Pancreas (tissue), 10 donors: ENCODE measurements at regions not wholly inside any gene's neighbourhood (a gene's known extent, or its start where the extent isn't known, plus 50 kb on each side); places are given as distances from the start of the nearest gene placed in this dataset.
"Not testable (repeated sequence)": the region's sequence is repeated elsewhere in the genome, so short reads cannot be mapped to it uniquely, and the experiment has no call there.

Experiments
- ATAC-seq, 4 donors: fragments of 200-7000 bp; cut with Tn5 transposase; one replicate each; pipeline versions ENCODE4 v1.8.0 to v1.9.1; 2020; ENCODE audit warnings: mild to moderate bottlenecking in 4 of 4, moderate library complexity in 4 of 4
- DNase-seq, 6 donors: peaks; one replicate each; pipeline ENCODE4 v3.0.0-alpha.2; 2020
- FAIRE-seq: peaks from 2 replicates; lab custom pipeline; 2012; peaks lifted over from hg19 to GRCh38; lab: Jason Lieb, UNC
- H3K27ac ChIP-seq, 4 donors: fragments of 200-600 bp; sonication (generic); 1 replicate in 3 of 4; 2 replicates in 1 of 4; pipeline versions ENCODE4 v1.5.0 to v1.8.0; 2020
- H3K27me3 ChIP-seq, 4 donors: fragments of 200-600 bp; one replicate each; pipeline ENCODE4 v1.8.0; 2021
- H3K36me3 ChIP-seq, 3 donors: fragments of 200-600 bp; sonication (generic) in 1 of 3; one replicate each; pipeline versions ENCODE4 v1.5.0 to v1.8.0; 2020 to 2021
- H3K4me1 ChIP-seq, 3 donors: fragments of 200-600 bp; one replicate each; pipeline ENCODE4 v1.8.0; 2021
- H3K4me3 ChIP-seq, 4 donors: fragments of 200-600 bp; sonication (generic) in 2 of 4; one replicate each; pipeline versions ENCODE4 v1.5.0 to v1.8.0; 2020 to 2021
- H3K9me3 ChIP-seq, 4 donors: fragments of 200-600 bp; one replicate each; pipeline ENCODE4 v1.8.0; 2021
- WGBS, 2 donors: extraction: QIAGEN DNeasy Blood & Tissue Kit; methylation state at CpG; one replicate each; pipeline ENCODE4 v1.1.7; 2013; 5-methylcytosine and 5-hydroxymethylcytosine counted together
- intact Hi-C, 3 donors: fragments of 100-400 bp; cut with DNase I; formaldehyde crosslinking; loops; one replicate each; pipeline versions ENCODE4 v1.11.1 to v1.14.2; 2022
- TF ChIP-seq, protein P1 (sequence below), 4 donors: fragments of 200-600 bp; sonication (generic) in 3 of 4; IDR thresholded peaks; one replicate each; pipeline versions ENCODE4 v1.5.0 to v1.8.0; 2021; ENCODE audit warnings: antibody characterized with exemption in 4 of 4
- donor health status: healthy with polysubstance abuse.
- donor health status: DM: no; HTN: no; CAD: no; lungs with moderate emphysema.
- donor health status: DM: no; HTN: no; CAD: no.
- donor health status: control.
- donor health status: control.
- donor health status: Bipolar disorder and iron deficiency.
- donor health status: DM: yes; HTN: yes; CAD: no.
- donor health status: DM: no; HTN: no; CAD: no.
- donor health status: DM: no; HTN: no; CAD: no.
- donor health status: DM: yes; HTN: yes; CAD: no.

DNA sequence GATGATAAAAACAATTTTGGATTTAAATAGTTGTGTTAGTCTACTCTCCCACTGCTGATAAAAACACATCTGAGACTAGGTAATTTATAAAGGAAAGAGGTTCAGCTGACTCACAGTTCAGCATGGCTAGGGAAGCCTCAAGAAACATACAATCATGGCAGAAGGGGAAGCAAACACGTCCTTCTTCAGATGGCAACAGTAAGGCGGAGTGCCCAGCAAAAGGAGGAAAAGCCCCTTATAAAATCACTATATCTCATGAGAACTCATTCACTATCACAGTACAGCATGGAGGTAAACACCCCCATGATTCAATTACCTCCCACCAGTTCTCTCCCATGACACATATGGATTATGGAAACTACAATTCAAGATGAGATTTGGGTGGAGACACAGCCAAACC lies 632.1 kb downstream of the SLC16A7 start:
- no peaks in the 10 kb centered on the region for H3K27me3 ChIP-seq
- intact Hi-C loops: no loop called here
- no peak for ATAC-seq
- no peaks in the 10 kb centered on the region for H3K9me3 ChIP-seq
- WGBS, 2 donors: 78 to 92% methylated on average over 2 of the region's 2 CpGs
- H3K27ac ChIP-seq: no peak overlapping the region
- no peak overlapping the region for H3K4me3 ChIP-seq
- no peak for DNase-seq
- TF ChIP-seq, protein P1, sequence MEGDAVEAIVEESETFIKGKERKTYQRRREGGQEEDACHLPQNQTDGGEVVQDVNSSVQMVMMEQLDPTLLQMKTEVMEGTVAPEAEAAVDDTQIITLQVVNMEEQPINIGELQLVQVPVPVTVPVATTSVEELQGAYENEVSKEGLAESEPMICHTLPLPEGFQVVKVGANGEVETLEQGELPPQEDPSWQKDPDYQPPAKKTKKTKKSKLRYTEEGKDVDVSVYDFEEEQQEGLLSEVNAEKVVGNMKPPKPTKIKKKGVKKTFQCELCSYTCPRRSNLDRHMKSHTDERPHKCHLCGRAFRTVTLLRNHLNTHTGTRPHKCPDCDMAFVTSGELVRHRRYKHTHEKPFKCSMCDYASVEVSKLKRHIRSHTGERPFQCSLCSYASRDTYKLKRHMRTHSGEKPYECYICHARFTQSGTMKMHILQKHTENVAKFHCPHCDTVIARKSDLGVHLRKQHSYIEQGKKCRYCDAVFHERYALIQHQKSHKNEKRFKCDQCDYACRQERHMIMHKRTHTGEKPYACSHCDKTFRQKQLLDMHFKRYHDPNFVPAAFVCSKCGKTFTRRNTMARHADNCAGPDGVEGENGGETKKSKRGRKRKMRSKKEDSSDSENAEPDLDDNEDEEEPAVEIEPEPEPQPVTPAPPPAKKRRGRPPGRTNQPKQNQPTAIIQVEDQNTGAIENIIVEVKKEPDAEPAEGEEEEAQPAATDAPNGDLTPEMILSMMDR (IDR thresholded peaks at IDR 0.05): no peak
- no peaks in the 10 kb centered on the region for H3K36me3 ChIP-seq
- no peak for FAIRE-seq
- H3K4me1 ChIP-seq: no peaks in the 10 kb centered on the region

DNA sequence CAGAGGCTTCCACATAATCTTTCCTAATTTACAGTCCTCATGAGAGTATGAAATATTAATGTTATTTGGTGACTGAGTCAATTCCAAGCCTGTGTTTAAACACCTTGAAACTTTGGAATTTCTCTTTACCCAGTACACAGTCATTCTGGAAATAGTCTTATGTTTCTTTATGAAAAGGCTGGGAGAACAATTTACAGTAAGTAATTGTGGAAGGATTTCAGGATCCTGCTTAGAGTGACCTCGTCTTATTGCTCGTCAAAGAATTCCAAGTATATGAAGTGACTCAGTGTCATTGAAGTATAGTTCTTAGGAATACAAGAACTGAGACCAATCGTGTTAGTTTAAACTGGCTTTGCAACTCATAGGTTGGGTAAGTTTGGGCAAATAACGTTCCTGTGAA lies 634.2 kb downstream of the SLC16A7 start:
- intact Hi-C loops: loop anchor here in 1 of 3 donors (10.0 kb wide), 1 partner anchor 65 kb away; no protein-coding TSS in a partner anchor
- H3K27ac ChIP-seq: no peak overlapping the region
- TF ChIP-seq, protein P1 (IDR thresholded peaks at IDR 0.05): no peak
- no peak overlapping the region for H3K4me3 ChIP-seq
- no peak for FAIRE-seq
- ATAC-seq: no peak
- H3K36me3 ChIP-seq: no peaks in the 10 kb centered on the region
- H3K27me3 ChIP-seq: no peaks in the 10 kb centered on the region
- DNase-seq: no peak
- no peaks in the 10 kb centered on the region for H3K9me3 ChIP-seq
- WGBS, 2 donors: 68 to 72% methylated on average over 4 of the region's 4 CpGs
- no peaks in the 10 kb centered on the region for H3K4me1 ChIP-seq

DNA sequence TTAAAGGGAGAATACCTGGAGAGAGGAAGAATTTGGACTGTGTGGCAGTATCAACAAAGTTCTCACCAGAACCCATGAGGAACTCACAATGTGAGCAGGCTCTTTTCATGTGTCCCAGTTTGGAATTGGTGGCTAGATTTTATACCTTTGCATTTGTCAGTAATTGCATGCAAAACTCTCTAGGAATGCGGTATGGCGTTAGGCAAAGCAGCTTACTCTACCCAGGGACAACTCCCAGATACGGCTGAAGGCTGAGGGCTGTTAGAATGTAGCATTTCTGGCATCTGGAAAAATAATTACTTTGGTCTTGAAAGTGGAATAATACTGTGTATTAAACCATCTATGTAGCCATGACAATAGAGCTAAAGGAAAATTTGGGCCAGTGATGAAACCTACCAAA lies 635.5 kb downstream of the SLC16A7 start:
- FAIRE-seq: no peak
- 73 to 88% methylated on average over 3 of the region's 3 CpGs for WGBS, 2 donors
- ATAC-seq: no peak
- Histone ChIP-seq H3K4me3 (no peak overlapping the region), H3K27me3 (no peaks in the 10 kb centered on the region), H3K9me3 (no peaks in the 10 kb centered on the region), H3K27ac (no peak overlapping the region), H3K36me3 (no peaks in the 10 kb centered on the region), H3K4me1 (no peaks in the 10 kb centered on the region)
- intact Hi-C loops: loop anchor here in 1 of 3 donors (10.0 kb wide), 1 partner anchor 63 kb away; no protein-coding TSS in a partner anchor
- TF ChIP-seq, protein P1 (IDR thresholded peaks at IDR 0.05): no peak
- no peak for DNase-seq

DNA sequence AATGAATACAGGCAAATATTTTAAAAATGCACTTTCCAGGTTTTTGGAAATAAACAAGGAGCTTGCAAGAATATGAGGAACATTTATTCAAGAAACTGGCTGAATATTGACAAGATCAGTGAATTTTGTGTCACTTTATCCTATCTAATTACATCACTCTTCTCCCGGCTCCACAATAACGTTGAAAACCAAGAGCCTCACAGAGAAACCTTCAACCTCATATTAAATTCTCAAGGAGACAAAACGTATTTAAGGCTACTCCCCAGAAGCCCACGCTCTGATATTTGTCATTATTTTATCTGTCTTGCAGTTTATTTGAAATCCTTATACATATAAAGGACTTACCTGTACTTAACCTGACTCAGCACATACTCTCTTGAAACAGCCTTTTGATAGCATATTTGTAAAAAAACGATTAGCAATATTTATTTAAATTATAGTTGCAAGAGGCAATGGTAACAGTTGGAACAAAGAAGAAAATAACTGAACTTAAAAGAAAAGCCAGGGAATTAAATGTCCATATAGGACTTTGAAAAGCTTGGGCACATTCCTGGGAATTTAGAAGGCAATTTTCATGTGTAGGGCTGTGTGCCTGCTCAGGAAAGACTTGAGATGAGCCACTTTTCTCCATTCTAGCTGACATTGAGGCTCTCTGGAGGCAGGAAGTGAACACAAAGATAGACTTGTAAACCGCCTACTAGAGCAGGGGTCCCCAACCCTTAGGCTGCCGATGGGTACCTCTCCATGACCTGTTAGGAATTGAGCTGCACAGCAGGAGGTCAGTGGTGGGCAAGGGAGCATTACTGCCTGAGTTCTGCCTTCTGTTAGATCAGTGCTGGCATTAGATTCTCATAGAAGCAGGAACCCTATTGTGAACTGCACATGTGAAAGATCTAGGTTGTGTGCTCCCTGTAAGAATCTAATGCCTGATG lies 636.4 kb downstream of the SLC16A7 start:
- intact Hi-C loops: loop anchor here in 1 of 3 donors (10.0 kb wide), 1 partner anchor 63 kb away; no protein-coding TSS in a partner anchor

DNA sequence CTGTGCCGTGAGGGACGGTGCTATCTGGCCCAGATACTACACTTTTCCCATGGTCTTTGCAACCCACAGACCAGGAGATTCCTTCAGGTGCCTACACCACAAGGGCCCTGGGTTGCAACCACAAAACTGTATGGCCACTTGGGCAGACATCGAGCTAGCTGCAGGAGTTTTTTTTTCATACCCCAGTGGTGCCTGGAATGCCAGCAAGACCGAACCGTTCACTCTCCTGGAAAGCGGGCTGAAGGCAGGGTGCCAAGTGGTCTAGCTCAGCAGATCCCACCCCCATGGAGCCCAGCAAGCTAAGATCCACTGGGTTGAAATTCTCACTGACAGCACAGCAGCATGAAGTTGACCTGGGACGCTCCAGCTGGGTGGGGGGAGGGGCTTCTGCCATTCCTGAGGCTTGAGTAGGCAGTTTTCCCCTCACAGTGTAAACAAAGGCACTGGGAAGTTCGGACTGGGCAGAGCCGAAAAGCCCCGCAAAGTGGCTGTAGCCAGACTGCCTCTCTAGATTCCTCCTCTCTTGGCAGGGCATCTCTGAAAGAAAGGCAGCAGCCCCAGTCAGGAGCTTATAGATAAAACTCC lies 638.9 kb downstream of the SLC16A7 start:
- not testable (repeated sequence) for FAIRE-seq, H3K9me3 ChIP-seq, H3K27ac ChIP-seq, H3K36me3 ChIP-seq, H3K4me1 ChIP-seq, H3K27me3 ChIP-seq, H3K4me3 ChIP-seq, ATAC-seq, DNase-seq
- intact Hi-C loops: loop anchor here in 1 of 3 donors (10.0 kb wide), 1 partner anchor 60 kb away; no protein-coding TSS in a partner anchor
- WGBS, 2 donors: 83 to 84% methylated on average over 10 of the region's 10 CpGs

More for the DNA sequence above, 636.4 kb downstream of the SLC16A7 start:
- Histone ChIP-seq H3K36me3 (no peaks in the 10 kb centered on the region), H3K4me3 (no peak overlapping the region), H3K4me1 (no peaks in the 10 kb centered on the region), H3K9me3 (no peaks in the 10 kb centered on the region), H3K27me3 (no peaks in the 10 kb centered on the region), H3K27ac (no peak overlapping the region)
- TF ChIP-seq, protein P1 (IDR thresholded peaks at IDR 0.05): no peak
- WGBS, 2 donors: 67 to 76% methylated on average over 7 of the region's 7 CpGs
- ATAC-seq (no peak), FAIRE-seq (no peak), DNase-seq (no peak)
